A549 (cell line): ENCODE measurements at regions not wholly inside any gene's neighbourhood (a gene's known extent, or its start where the extent isn't known, plus 50 kb on each side); places are given as distances from the start of the nearest gene placed in this dataset.

Experiments used
- ATAC-seq, 2 experiments: fragments of 200-7000 bp in 1 of 2; fragments of >200 bp in 1 of 2; cut with Nextera tagmentation in 1 of 2; cut with Tn5 transposase in 1 of 2; 3 replicates each; pipeline versions ENCODE4 v1.8.0 to v1.9.1; 2018 to 2020; ENCODE audit warnings: mild to moderate bottlenecking in 1 of 2, moderate library complexity in 1 of 2
- CTCF ChIA-PET: fragments of 300-600 bp; sonication (Branson Sonifier 250); formaldehyde crosslinking; extraction: SDS; loops from one replicate; lab custom pipeline; 2021; ENCODE audit warnings: antibody characterized with exemption, inconsistent platforms; lab: Yijun Ruan, JAX
- POLR2A ChIA-PET: fragments of 350-600 bp; formaldehyde crosslinking; extraction: SDS; loops from one replicate; lab custom pipeline; 2021; ENCODE audit warnings: antibody characterized with exemption, inconsistent platforms; lab: Yijun Ruan, JAX
- DNase-seq, 2 experiments: peaks; one replicate each; pipeline versions ENCODE4 v3.0.0 to v3.0.0-alpha.2; 2011 to 2016; ENCODE audit warnings: low read depth in 1 of 2, low spot score in 1 of 2
- FAIRE-seq: peaks from 2 replicates; lab custom pipeline; 2011; peaks lifted over from hg19 to GRCh38; lab: Jason Lieb, UNC
- H3K27ac ChIP-seq, 2 experiments: fragments of >200 bp; sonication (Bioruptor Twin); formaldehyde crosslinking; 3 replicates each; pipeline ENCODE4 v1.5.1; 2016 to 2017
- H3K4me1 ChIP-seq: fragments of >200 bp; sonication (Bioruptor Twin); formaldehyde crosslinking; 3 replicates; pipeline ENCODE4 v1.6.1; 2016
- H3K4me2 ChIP-seq: fragments of >200 bp; sonication (Bioruptor Twin); formaldehyde crosslinking; 3 replicates; pipeline ENCODE4 v1.6.1; 2016
- H3K4me3 ChIP-seq: fragments of >200 bp; sonication (Bioruptor Twin); formaldehyde crosslinking; 3 replicates; pipeline ENCODE4 v1.5.1; 2016
- H3K9me3 ChIP-seq: fragments of >200 bp; sonication (Bioruptor Twin); formaldehyde crosslinking; 3 replicates; pipeline ENCODE4 v1.6.1; 2016
- ATOH8 ChIP-seq: fragments of 250-450 bp; sonication (Bioruptor Pico); IDR thresholded peaks from 2 replicates; pipeline ENCODE4 v1.5.0; 2020; ENCODE audit warnings: low read depth, mild to moderate bottlenecking, moderate library complexity
- CBX2 ChIP-seq: fragments of 200-600 bp; sonication (generic); IDR thresholded peaks from 2 replicates; pipeline ENCODE4 v1.6.1; 2016; ENCODE audit warnings: low read depth, mild to moderate bottlenecking, borderline replicate concordance
- CHD2 ChIP-seq: fragments of 150-350 bp; IDR thresholded peaks from 2 replicates; pipeline ENCODE4 v1.6.1; 2014; ENCODE audit warnings: low read length; ENCODE audit not compliant: partially characterized antibody
- CTCF ChIP-seq: fragments of >200 bp; sonication (Bioruptor Twin); formaldehyde crosslinking; IDR thresholded peaks from 3 replicates; pipeline ENCODE4 v1.5.1; 2016
- ELK1 ChIP-seq: fragments of 150-350 bp; IDR thresholded peaks from 2 replicates; pipeline ENCODE4 v1.6.1; 2014; ENCODE audit warnings: low read depth, mild to moderate bottlenecking, low read length
- FOSB ChIP-seq: fragments of 250-450 bp; sonication (Bioruptor Pico); IDR thresholded peaks from 2 replicates; pipeline ENCODE4 v1.5.0; 2020; ENCODE audit warnings: mild to moderate bottlenecking, moderate library complexity
- FOXS1 ChIP-seq: fragments of 250-450 bp; sonication (Bioruptor Pico); IDR thresholded peaks from 2 replicates; pipeline ENCODE4 v1.5.0; 2020; ENCODE audit warnings: mild to moderate bottlenecking, moderate library complexity
- GATA3 ChIP-seq: IDR thresholded peaks from 2 replicates; pipeline ENCODE4 v1.6.1; 2012; ENCODE audit warnings: borderline replicate concordance
- HDAC2 ChIP-seq: fragments of 200-600 bp; sonication (generic); IDR thresholded peaks from 2 replicates; pipeline ENCODE4 v1.6.1; 2016
- HEYL ChIP-seq: fragments of 250-450 bp; sonication (Bioruptor Pico); IDR thresholded peaks from 2 replicates; pipeline ENCODE4 v1.8.0; 2021; ENCODE audit warnings: mild to moderate bottlenecking, moderate library complexity
- JUN ChIP-seq, 2 experiments: fragments of >200 bp; sonication (Bioruptor Twin); formaldehyde crosslinking; IDR thresholded peaks; 2 replicates in 1 of 2; 3 replicates in 1 of 2; pipeline ENCODE4 v1.6.1; 2016 to 2017
- KDM1A ChIP-seq: fragments of 200-600 bp; sonication (generic); IDR thresholded peaks from 2 replicates; pipeline ENCODE4 v1.6.1; 2016; ENCODE audit warnings: low read depth, mild to moderate bottlenecking
- KDM5A ChIP-seq: fragments of 200-600 bp; sonication (generic); IDR thresholded peaks from 2 replicates; pipeline ENCODE4 v1.6.1; 2016; ENCODE audit warnings: antibody characterized with exemption, mild to moderate bottlenecking
- MAFK ChIP-seq: fragments of 450-650 bp; IDR thresholded peaks from 2 replicates; pipeline ENCODE4 v1.6.1; 2014; ENCODE audit not compliant: partially characterized antibody
- MYC ChIP-seq: IDR thresholded peaks from 2 replicates; pipeline ENCODE4 v1.6.1; 2012; ENCODE audit warnings: mild to moderate bottlenecking, inconsistent platforms, low read length, improper control_type of control experiment, borderline replicate concordance
- NPAS2 ChIP-seq: fragments of 250-450 bp; sonication (Bioruptor Pico); IDR thresholded peaks from 2 replicates; pipeline ENCODE4 v1.8.0; 2022; ENCODE audit warnings: mild to moderate bottlenecking, moderate library complexity, borderline replicate concordance
- NR3C1 ChIP-seq: fragments of >200 bp; sonication (Bioruptor Twin); formaldehyde crosslinking; IDR thresholded peaks from 3 replicates; pipeline ENCODE4 v1.6.1; 2017
- PHF8 ChIP-seq: fragments of 200-600 bp; sonication (generic); IDR thresholded peaks from 2 replicates; pipeline ENCODE4 v1.6.1; 2016; ENCODE audit warnings: low read depth, mild to moderate bottlenecking, antibody characterized with exemption, moderate library complexity, borderline replicate concordance
- POLR2A ChIP-seq: IDR thresholded peaks from 2 replicates; pipeline ENCODE4 v1.6.1; 2012; ENCODE audit warnings: mild to moderate bottlenecking, low read length
- POLR2AphosphoS2 ChIP-seq: conservative IDR thresholded peaks from 2 replicates; pipeline ENCODE4 v1.6.1; 2012; ENCODE audit warnings: low read length, improper control_type of control experiment, inconsistent platforms
- SMC3 ChIP-seq: fragments of >200 bp; sonication (Bioruptor Twin); formaldehyde crosslinking; IDR thresholded peaks from 3 replicates; pipeline ENCODE4 v1.6.1; 2018; ENCODE audit warnings: inconsistent platforms
- SREBF2 ChIP-seq: fragments of 450-650 bp; IDR thresholded peaks from 2 replicates; pipeline ENCODE4 v1.6.1; 2014; ENCODE audit warnings: mild to moderate bottlenecking, moderate library complexity
- ZNF302 ChIP-seq: fragments of 250-450 bp; sonication (Bioruptor Pico); IDR thresholded peaks from 2 replicates; pipeline ENCODE4 v1.9.0; 2021; ENCODE audit warnings: inconsistent platforms, mild to moderate bottlenecking, moderate library complexity
- WGBS: methylation state at CpG from one replicate; pipeline ENCODE4 v1.1.6; 2017; ENCODE audit errors: missing lambda C conversion rate; 5-methylcytosine and 5-hydroxymethylcytosine counted together

- CTCF ChIA-PET: no interaction called here
- no peak for TF ChIP-seq PHF8
- no peak for TF ChIP-seq FOXS1
- TF ChIP-seq ZNF302 (CRISPR knock-in tag): no peak
- no peak for TF ChIP-seq CHD2
- no peak for TF ChIP-seq JUN (IDR thresholded peaks at IDR 0.05)
- TF ChIP-seq MAFK: no peak
- TF ChIP-seq NPAS2 (CRISPR knock-in tag): no peak
- no peak for TF ChIP-seq HEYL
- no peak for TF ChIP-seq POLR2AphosphoS2
- TF ChIP-seq KDM1A: no peak
- no peak for TF ChIP-seq SREBF2
- no peak for TF ChIP-seq CTCF
- Histone ChIP-seq H3K9me3 (no peaks in the 10 kb centered on the region), H3K4me1 (peaks cover 5% of the 10 kb centered on the region; the same call in 1 of the 3 replicates), H3K27ac (no peak overlapping the region), H3K4me3 (no peak overlapping the region), H3K4me2 (no peak overlapping the region)
- 37% methylated on average over 3 of the region's 3 CpGs for whole genome bisulfite sequencing
- ATAC-seq (no peak), FAIRE-seq (no peak), DNase-seq (no peak)
- POLR2A ChIA-PET: no interaction called here
These were observed 147.3 kb downstream of the OMA1 start for GRCh38 chr1:58399176-58399575.

GRCh38 chr1:58398714-58399113 lies 147.8 kb downstream of the OMA1 start:
- DNase-seq (no peak), ATAC-seq (no peak), FAIRE-seq (no peak)
- 4% methylated on average over 1 of the region's 1 CpG for WGBS
- no peak overlapping the region for H3K27ac ChIP-seq
- H3K4me2 ChIP-seq: no peak overlapping the region
- no peak overlapping the region for H3K4me3 ChIP-seq
- H3K9me3 ChIP-seq: no peaks in the 10 kb centered on the region
- TF ChIP-seq ZNF302 (CRISPR knock-in tag) (no peak), MYC (no peak), FOXS1 (no peak), POLR2AphosphoS2 (no peak), POLR2A (no peak), ELK1 (no peak), HDAC2 (no peak), NR3C1 (no peak), CBX2 (no peak), GATA3 (no peak), KDM5A (no peak), SREBF2 (no peak), ATOH8 (CRISPR knock-in tag) (no peak)
- TF ChIP-seq, all 56 proteins: peak for 0
- H3K4me1 ChIP-seq: peaks cover 5% of the 10 kb centered on the region; the same call in 1 of the 3 replicates
- POLR2A ChIA-PET: no interaction called here
- CTCF ChIA-PET: no interaction called here

- FAIRE-seq (no peak), DNase-seq (peak in 1 of 2 experiments; percentile 5), ATAC-seq (peak; percentile 55 to 62; a peak in 4 of 6 replicates)
- TF ChIP-seq FOSB (CRISPR knock-in tag) (no peak), SMC3 (no peak)
- no peak overlapping the region for H3K27ac ChIP-seq
- no peak overlapping the region for H3K4me2 ChIP-seq
- ChIA-PET POLR2A (no interaction called here), CTCF (no interaction called here)
- H3K4me1 ChIP-seq: peaks cover 5% of the 10 kb centered on the region; the same call in 1 of the 3 replicates
- H3K4me3 ChIP-seq: no peak overlapping the region
- WGBS: 54% methylated on average over 9 of the region's 9 CpGs
- H3K9me3 ChIP-seq: no peaks in the 10 kb centered on the region
These were observed 149.2 kb downstream of the OMA1 start for GRCh38 chr1:58397187-58397820.
